Endothelial cell of umbilical vein (primary cell): ENCODE measurements at regions not wholly inside any gene's neighbourhood (a gene's known extent, or its start where the extent isn't known, plus 50 kb on each side); places are given as distances from the start of the nearest gene placed in this dataset.

ENCODE experiments used
- BruUV-seq: library from RNA; stranded (reverse); fragments of 400-500 nt; replicated peaks from 2 replicates; lab custom pipeline; 2021; lab: Mats Ljungman, UMichigan
- CTCF ChIA-PET: fragments of 300-600, 350-600 bp; sonication (Branson Sonifier 250); formaldehyde crosslinking; loops from one replicate; lab custom pipeline; 2021; ENCODE audit warnings: antibody characterized with exemption, inconsistent platforms; lab: Charles Lee
- POLR2A ChIA-PET: fragments of 300-600, 350-600 bp; sonication (Branson Sonifier 250); formaldehyde crosslinking; loops from one replicate; lab custom pipeline; 2021; ENCODE audit warnings: antibody characterized with exemption, inconsistent platforms; lab: Charles Lee
- DNase-seq: peaks from one replicate; pipeline ENCODE4 v3.0.0-alpha.2; 2011; ENCODE audit warnings: low read depth, low spot score
- FAIRE-seq: peaks from 2 replicates; lab custom pipeline; 2011; peaks lifted over from hg19 to GRCh38; lab: Jason Lieb, UNC
- H2AFZ ChIP-seq: 2 replicates; pipeline ENCODE4 v1.6.0; 2012; ENCODE audit warnings: low read depth, low read length, control low read depth, inconsistent platforms
- H3K27ac ChIP-seq: 2 replicates; pipeline ENCODE4 v1.5.1; 2011; ENCODE audit warnings: low read depth, mild to moderate bottlenecking, control low read depth, low read length, moderate library complexity; ENCODE audit not compliant: insufficient read depth
- H3K27me3 ChIP-seq, 2 experiments: 2 replicates each; pipeline versions ENCODE4 v1.6.0 to v1.6.1; 2011; ENCODE audit warnings: low read length in 2 of 2, mixed read lengths in 1 of 2; ENCODE audit not compliant: control insufficient read depth in 2 of 2, insufficient read depth in 2 of 2
- H3K36me3 ChIP-seq, 2 experiments: 2 replicates in 1 of 2; 3 replicates in 1 of 2; pipeline ENCODE4 v1.5.1; 2011; ENCODE audit warnings: low read length in 2 of 2, mild to moderate bottlenecking in 1 of 2, moderate library complexity in 1 of 2; ENCODE audit not compliant: control insufficient read depth in 2 of 2, insufficient read depth in 2 of 2; ENCODE audit errors: extremely low read depth in 1 of 2
- H3K4me1 ChIP-seq: 3 replicates; pipeline ENCODE4 v1.5.1; 2011; ENCODE audit warnings: mild to moderate bottlenecking, low read length; ENCODE audit not compliant: control insufficient read depth, insufficient read depth; ENCODE audit errors: extremely low read depth
- H3K4me2 ChIP-seq: 2 replicates; pipeline ENCODE4 v1.6.1; 2011; ENCODE audit warnings: low read length, control low read depth, mixed read lengths; ENCODE audit not compliant: insufficient read depth
- H3K4me3 ChIP-seq, 3 experiments: fragments of 200-600 bp in 1 of 3; sonication (generic), shearing (Covaris generic) in 1 of 3; replicated peaks in 1 of 3; 2 replicates each; pipeline ENCODE4 v1.5.1; 2011 to 2016; ENCODE audit warnings: control low read depth in 3 of 3, low read length in 3 of 3, mild to moderate bottlenecking in 2 of 3, inconsistent platforms in 1 of 3, low read depth in 1 of 3, moderate library complexity in 1 of 3; ENCODE audit not compliant: insufficient read depth in 1 of 3
- H3K79me2 ChIP-seq: 2 replicates; pipeline ENCODE4 v1.6.0; 2012; ENCODE audit warnings: low read length, inconsistent platforms; ENCODE audit not compliant: control insufficient read depth, insufficient read depth
- H3K9ac ChIP-seq: replicated peaks from 2 replicates; pipeline ENCODE3; 2011; ENCODE audit warnings: low read length, control low read depth; ENCODE audit not compliant: insufficient read depth; ENCODE audit errors: extremely low read depth
- H3K9me1 ChIP-seq: replicated peaks from 3 replicates; pipeline ENCODE4 v1.6.0; 2011; ENCODE audit warnings: mild to moderate bottlenecking, low read length; ENCODE audit not compliant: control insufficient read depth, insufficient read depth; ENCODE audit errors: extremely low read depth
- H3K9me3 ChIP-seq: replicated peaks from 2 replicates; pipeline ENCODE4 v1.5.1; 2012; ENCODE audit warnings: low read length, inconsistent platforms; ENCODE audit not compliant: control insufficient read depth, insufficient read depth
- H4K20me1 ChIP-seq: replicated peaks from 2 replicates; pipeline ENCODE3; 2011; ENCODE audit warnings: mild to moderate bottlenecking, low read length; ENCODE audit not compliant: control insufficient read depth, insufficient read depth; ENCODE audit errors: extremely low read depth
- CTCF ChIP-seq, 2 donors: IDR thresholded peaks; 1 replicate in 1 of 2; 2 replicates in 1 of 2; pipeline ENCODE4 v1.5.1; 2011; ENCODE audit warnings: low read length in 2 of 2, mild to moderate bottlenecking in 2 of 2, moderate library complexity in 2 of 2, control low read depth in 1 of 2, inconsistent platforms in 1 of 2, low read depth in 1 of 2; ENCODE audit not compliant: insufficient read depth in 1 of 2; ENCODE audit errors: extremely low read depth in 1 of 2
- EZH2 ChIP-seq: IDR thresholded peaks from 2 replicates; pipeline ENCODE4 v1.6.1; 2012; ENCODE audit warnings: borderline replicate concordance, low read depth, mild to moderate bottlenecking, moderate library complexity, low read length, inconsistent platforms; ENCODE audit not compliant: severe bottlenecking
- FOS ChIP-seq: IDR thresholded peaks from 2 replicates; pipeline ENCODE4 v1.6.1; 2011; ENCODE audit warnings: mild to moderate bottlenecking, low read length, moderate library complexity, borderline replicate concordance; ENCODE audit not compliant: insufficient read depth
- GATA2 ChIP-seq: IDR thresholded peaks from 2 replicates; pipeline ENCODE4 v1.7.0; 2011; ENCODE audit warnings: low read depth, mild to moderate bottlenecking, moderate library complexity, mixed read lengths, low read length; ENCODE audit not compliant: insufficient read length, insufficient read depth
- JUN ChIP-seq: IDR thresholded peaks from 2 replicates; pipeline ENCODE4 v1.6.1; 2011; ENCODE audit warnings: borderline replicate concordance, low read depth; ENCODE audit not compliant: insufficient read length, insufficient read depth
- MAX ChIP-seq: IDR thresholded peaks from 2 replicates; pipeline ENCODE4 v1.6.1; 2011; ENCODE audit not compliant: insufficient read depth, insufficient read length
- MYC ChIP-seq: IDR thresholded peaks from one replicate; pipeline ENCODE4 v1.6.1; 2011; ENCODE audit warnings: mild to moderate bottlenecking, low read depth, low read length
- POLR2A ChIP-seq: IDR thresholded peaks from 2 replicates; pipeline ENCODE4 v1.6.1; 2012; ENCODE audit warnings: low read depth, mild to moderate bottlenecking, control low read depth, low read length
- POLR2AphosphoS5 ChIP-seq: IDR thresholded peaks from 2 replicates; pipeline ENCODE4 v1.6.1; 2012; ENCODE audit warnings: low read depth, mild to moderate bottlenecking, control low read depth, low read length, moderate library complexity; ENCODE audit not compliant: insufficient read depth
- dilution Hi-C: fragments of 300-500 bp; cut with MboI; formaldehyde crosslinking; loops from one replicate; pipeline ENCODE4 v1.15.0; 2019; ENCODE audit warnings: low sequenced_read_pairs; ENCODE audit not compliant: extremely low pct_ligation_motif_present
- intact Hi-C: fragments of 100-400 bp; cut with micrococcal nuclease; formaldehyde crosslinking; loops from one replicate; pipeline ENCODE4 v1.10.0; 2022

GRCh38 chr5:7221041-7221440, 174.9 kb upstream of the ADCY2 start:
- no peaks in the 10 kb centered on the region for H3K36me3 ChIP-seq
- ChIA-PET POLR2A (no interaction called here), CTCF (no interaction called here)
- H3K79me2 ChIP-seq: no peaks in the 10 kb centered on the region
- no peak overlapping the region for H3K4me2 ChIP-seq
- intact Hi-C loops: no loop called here
- H3K27me3 ChIP-seq: no peaks in the 10 kb centered on the region
- H3K9me3 ChIP-seq: peaks cover 2% of the 10 kb centered on the region
- no peak for FAIRE-seq
- no peak overlapping the region for H3K9ac ChIP-seq
- no peaks in the 10 kb centered on the region for H3K4me1 ChIP-seq
- TF ChIP-seq FOS: no peak
- TF ChIP-seq GATA2: no peak
- TF ChIP-seq POLR2AphosphoS5: no peak
- no peak for TF ChIP-seq CTCF (IDR thresholded peaks at IDR 0.05; ENCODE audit: extremely low read depth in 1 of 2, insufficient read depth in 1 of 2, low read depth in 1 of 2, low read length in 2 of 2)
- TF ChIP-seq JUN: no peak
- TF ChIP-seq EZH2: no peak
- TF ChIP-seq MAX: no peak
- TF ChIP-seq POLR2A: no peak
- TF ChIP-seq MYC: no peak
- H4K20me1 ChIP-seq: no peaks in the 10 kb centered on the region
- no TSS peak for BruUV-seq
- H3K9me1 ChIP-seq: no peaks in the 10 kb centered on the region
- no peak for DNase-seq
- dilution Hi-C loops: no loop called here
- no peak overlapping the region for H2AFZ ChIP-seq
- H3K4me3 ChIP-seq: no peak overlapping the region
- H3K27ac ChIP-seq: no peak overlapping the region
